ENCODE measurements at regions not wholly inside any gene's neighbourhood (a gene's known extent, or its start where the extent isn't known, plus 50 kb on each side); places are given as distances from the start of the nearest gene placed in this dataset.

GRCh38 chr6:91751526-91751925 is 1164.7 kb upstream of the MAP3K7 start:
- Histone ChIP-seq H3K27me3 (no peaks in the 10 kb centered on the region), H3K9me3 (no peaks in the 10 kb centered on the region), H3K4me3 (no peak overlapping the region), H3K27ac (no peak overlapping the region), H3K36me3 (no peaks in the 10 kb centered on the region), H3K4me1 (no peaks in the 10 kb centered on the region)
- no peak for ATAC-seq
- TF ChIP-seq POLR2A (IDR thresholded peaks at IDR 0.05) (no peak), CTCF (IDR thresholded peaks at IDR 0.05) (no peak)
- intact Hi-C loops (cut with DNase I): no loop called here
- WGBS, 4 donors: 81 to 91% (median 86%) methylated on average over 6 of the region's 6 CpGs
- DNase-seq: no peak

GRCh38 chr6:91744566-91744965 is 1157.7 kb upstream of the MAP3K7 start:
- Histone ChIP-seq H3K27me3 (no peaks in the 10 kb centered on the region), H3K4me3 (no peak overlapping the region), H3K9me3 (no peaks in the 10 kb centered on the region), H3K27ac (no peak overlapping the region), H3K4me1 (no peaks in the 10 kb centered on the region), H3K36me3 (no peaks in the 10 kb centered on the region)
- no peak for TF ChIP-seq CTCF (IDR thresholded peaks at IDR 0.05)
- ATAC-seq (no peak), DNase-seq (no peak)
- intact Hi-C loops (cut with DNase I): no loop called here
- WGBS, 4 donors: 65 to 75% (median 69%) methylated on average over 3 of the region's 3 CpGs

- Histone ChIP-seq H3K27ac (no peak overlapping the region), H3K36me3 (no peaks in the 10 kb centered on the region), H3K4me3 (no peak overlapping the region), H3K9me3 (no peaks in the 10 kb centered on the region), H3K27me3 (no peaks in the 10 kb centered on the region), H3K4me1 (no peaks in the 10 kb centered on the region)
- intact Hi-C loops (cut with DNase I): no loop called here
- TF ChIP-seq POLR2A (IDR thresholded peaks at IDR 0.05) (no peak), CTCF (IDR thresholded peaks at IDR 0.05) (no peak)
- DNase-seq (no peak), ATAC-seq (no peak)
- 55 to 79% (median 70%) methylated on average over 2 of the region's 2 CpGs for WGBS, 4 donors
Measured at GRCh38 chr6:91743756-91744155, 1156.9 kb upstream of the MAP3K7 start.

- no peak overlapping the region for H3K27ac ChIP-seq
- ATAC-seq (no peak), DNase-seq (no peak)
- H3K9me3 ChIP-seq: peaks cover 0 to 5% (median 0%) of the 10 kb centered on the region in 12 donors
- H3K36me3 ChIP-seq: no peaks in the 10 kb centered on the region
- no peaks in the 10 kb centered on the region for H3K27me3 ChIP-seq
- H3K4me3 ChIP-seq: no peak overlapping the region
- TF ChIP-seq POLR2A (IDR thresholded peaks at IDR 0.05) (no peak), CTCF (IDR thresholded peaks at IDR 0.05) (no peak)
- intact Hi-C loops (cut with DNase I): no loop called here
- no peaks in the 10 kb centered on the region for H3K4me1 ChIP-seq
Measured at GRCh38 chr6:91731939-91732338, 1145.1 kb upstream of the MAP3K7 start.
